Gastroesophageal sphincter (tissue), 4 donors: ENCODE measurements at regions not wholly inside any gene's neighbourhood (a gene's known extent, or its start where the extent isn't known, plus 50 kb on each side); places are given as distances from the start of the nearest gene placed in this dataset.

Source experiments
- ATAC-seq: fragments of 150-250 bp; one replicate; pipeline ENCODE4 v1.9.1; 2016; ENCODE audit warnings: mild to moderate bottlenecking, moderate library complexity
- H3K27ac ChIP-seq, 4 donors: fragments of 200-600 bp; sonication (generic) in 3 of 4; 1 replicate in 3 of 4; 2 replicates in 1 of 4; pipeline ENCODE4 v1.5.1; 2016 to 2019
- H3K27me3 ChIP-seq: fragments of 200-600 bp; sonication (generic); one replicate; pipeline ENCODE4 v1.5.1; 2019
- H3K36me3 ChIP-seq, 2 donors: fragments of 200-600 bp; sonication (generic); one replicate each; pipeline ENCODE4 v1.5.1; 2019; ENCODE audit warnings: control low read depth in 1 of 2
- H3K4me1 ChIP-seq, 3 donors: fragments of 200-600 bp; sonication (generic); 1 replicate in 2 of 3; 2 replicates in 1 of 3; pipeline ENCODE4 v1.5.1; 2016 to 2019; ENCODE audit warnings: control low read depth in 2 of 3
- H3K4me3 ChIP-seq, 2 donors: fragments of 200-600 bp; sonication (generic); one replicate each; pipeline ENCODE4 v1.5.1; 2019; ENCODE audit warnings: mild to moderate bottlenecking in 1 of 2, moderate library complexity in 1 of 2
- H3K9me3 ChIP-seq, 3 donors: fragments of 200-600 bp; sonication (generic); one replicate each; pipeline ENCODE4 v1.5.1; 2017 to 2019; ENCODE audit warnings: control low read depth in 2 of 3
- EP300 ChIP-seq: sonication (generic); formaldehyde crosslinking; IDR thresholded peaks from one replicate; pipeline ENCODE4 v1.6.1; 2017; ENCODE audit warnings: antibody characterized with exemption, mild to moderate bottlenecking
- POLR2A ChIP-seq, 2 donors: fragments of 450-650 bp; IDR thresholded peaks; one replicate each; pipeline ENCODE4 v1.6.1; 2017; ENCODE audit warnings: antibody characterized with exemption in 2 of 2, mild to moderate bottlenecking in 2 of 2, moderate library complexity in 1 of 2
- POLR2AphosphoS5 ChIP-seq: sonication (generic); formaldehyde crosslinking; IDR thresholded peaks from one replicate; pipeline ENCODE4 v1.6.1; 2017; ENCODE audit warnings: antibody characterized with exemption
- WGBS, 2 donors: methylation state at CpG; one replicate each; pipeline ENCODE4 v1.1.5; 2018; ENCODE audit warnings: low coverage in 1 of 2; 5-methylcytosine and 5-hydroxymethylcytosine counted together
- TF ChIP-seq, protein P1 (sequence below), 4 experiments: fragments of 200-600 bp in 2 of 4; fragments of 450-650 bp in 2 of 4; sonication (generic) in 1 of 4; IDR thresholded peaks; one replicate each; pipeline ENCODE4 v1.5.1; 2017 to 2019; ENCODE audit warnings: antibody characterized with exemption in 4 of 4, mild to moderate bottlenecking in 2 of 4, moderate library complexity in 2 of 4

DNA sequence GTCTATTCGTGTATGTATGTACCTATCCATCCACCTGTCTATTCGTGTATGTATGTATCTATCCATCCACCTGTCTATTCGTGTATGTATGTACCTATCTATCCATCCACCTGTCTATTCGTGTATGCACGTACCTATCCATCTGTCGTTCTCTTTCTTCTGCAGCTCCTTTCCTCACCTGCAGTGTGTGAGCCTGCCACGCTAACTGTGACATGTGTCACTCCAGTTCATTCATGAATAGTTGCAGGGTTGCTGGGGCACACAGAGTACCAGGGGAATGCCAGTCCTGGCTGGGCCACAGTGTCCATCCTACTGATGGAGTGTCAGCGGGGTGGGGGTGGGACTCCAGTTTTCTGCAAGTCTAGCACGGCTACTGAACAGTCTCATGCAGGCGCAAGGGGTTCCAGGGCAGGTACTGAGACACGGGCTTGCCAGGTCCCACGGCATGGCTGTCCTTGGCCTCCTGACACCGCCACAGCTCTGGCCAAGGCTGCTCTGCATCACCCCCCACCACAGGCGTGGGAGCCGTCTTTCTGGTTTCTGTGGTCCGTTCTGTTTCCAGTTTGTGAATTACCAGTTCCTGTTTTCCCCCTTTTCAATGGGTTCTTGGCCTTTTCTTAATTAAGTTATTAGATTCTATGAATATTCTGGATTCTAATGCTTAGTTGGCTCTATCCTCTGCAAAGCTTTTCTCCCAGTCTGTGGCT, 88.8 kb upstream of the CLDN5 start:
- Histone ChIP-seq H3K27me3 (peaks cover 61% of the 10 kb centered on the region), H3K27ac (no peak overlapping the region), H3K36me3 (no peaks in the 10 kb centered on the region), H3K9me3 (no peaks in the 10 kb centered on the region), H3K4me3 (no peak overlapping the region), H3K4me1 (no peaks in the 10 kb centered on the region)
- TF ChIP-seq EP300 (no peak), POLR2A (IDR thresholded peaks at IDR 0.05) (no peak), POLR2AphosphoS5 (no peak)
- TF ChIP-seq, protein P1, sequence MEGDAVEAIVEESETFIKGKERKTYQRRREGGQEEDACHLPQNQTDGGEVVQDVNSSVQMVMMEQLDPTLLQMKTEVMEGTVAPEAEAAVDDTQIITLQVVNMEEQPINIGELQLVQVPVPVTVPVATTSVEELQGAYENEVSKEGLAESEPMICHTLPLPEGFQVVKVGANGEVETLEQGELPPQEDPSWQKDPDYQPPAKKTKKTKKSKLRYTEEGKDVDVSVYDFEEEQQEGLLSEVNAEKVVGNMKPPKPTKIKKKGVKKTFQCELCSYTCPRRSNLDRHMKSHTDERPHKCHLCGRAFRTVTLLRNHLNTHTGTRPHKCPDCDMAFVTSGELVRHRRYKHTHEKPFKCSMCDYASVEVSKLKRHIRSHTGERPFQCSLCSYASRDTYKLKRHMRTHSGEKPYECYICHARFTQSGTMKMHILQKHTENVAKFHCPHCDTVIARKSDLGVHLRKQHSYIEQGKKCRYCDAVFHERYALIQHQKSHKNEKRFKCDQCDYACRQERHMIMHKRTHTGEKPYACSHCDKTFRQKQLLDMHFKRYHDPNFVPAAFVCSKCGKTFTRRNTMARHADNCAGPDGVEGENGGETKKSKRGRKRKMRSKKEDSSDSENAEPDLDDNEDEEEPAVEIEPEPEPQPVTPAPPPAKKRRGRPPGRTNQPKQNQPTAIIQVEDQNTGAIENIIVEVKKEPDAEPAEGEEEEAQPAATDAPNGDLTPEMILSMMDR (IDR thresholded peaks at IDR 0.05): no peak
- no peak for ATAC-seq
- WGBS, 2 donors: 49 to 73% methylated on average over 8 to 11 of the region's 16 CpGs

- Histone ChIP-seq H3K4me3 (no peak overlapping the region), H3K27me3 (peaks cover 61% of the 10 kb centered on the region), H3K27ac (no peak overlapping the region), H3K36me3 (no peaks in the 10 kb centered on the region), H3K4me1 (no peaks in the 10 kb centered on the region), H3K9me3 (no peaks in the 10 kb centered on the region)
- TF ChIP-seq POLR2A (IDR thresholded peaks at IDR 0.05): no peak
- TF ChIP-seq POLR2AphosphoS5: no peak
- TF ChIP-seq EP300: no peak
- TF ChIP-seq, protein P1 (IDR thresholded peaks at IDR 0.05): no peak
- ATAC-seq: no peak
- 28 to 37% methylated on average over 2 of the region's 2 CpGs for WGBS, 2 donors
Observed at GRCh38 chr22:19614536-19614863, 90.3 kb upstream of the CLDN5 start.

- Histone ChIP-seq H3K9me3 (no peaks in the 10 kb centered on the region), H3K4me1 (no peaks in the 10 kb centered on the region), H3K27ac (no peak overlapping the region), H3K4me3 (no peak overlapping the region), H3K36me3 (no peaks in the 10 kb centered on the region), H3K27me3 (peaks cover 64% of the 10 kb centered on the region)
- TF ChIP-seq POLR2A (IDR thresholded peaks at IDR 0.05): no peak
- no peak for TF ChIP-seq POLR2AphosphoS5
- TF ChIP-seq, protein P1 (IDR thresholded peaks at IDR 0.05): no peak
- TF ChIP-seq EP300: no peak
- no peak for ATAC-seq
- WGBS, 2 donors: 60 to 62% methylated on average over 2 to 8 of the region's 13 CpGs
Observed at GRCh38 chr22:19615001-19615461, 90.8 kb upstream of the CLDN5 start.

GRCh38 chr22:19615867-19616581, 91.8 kb upstream of the CLDN5 start:
- H3K27ac ChIP-seq: no peak overlapping the region
- ATAC-seq: no peak
- H3K9me3 ChIP-seq: no peaks in the 10 kb centered on the region
- no peak for TF ChIP-seq POLR2A (IDR thresholded peaks at IDR 0.05)
- no peak for TF ChIP-seq POLR2AphosphoS5
- TF ChIP-seq, protein P1 (IDR thresholded peaks at IDR 0.05): no peak
- TF ChIP-seq EP300: no peak
- H3K36me3 ChIP-seq: no peaks in the 10 kb centered on the region
- peaks cover 67% of the 10 kb centered on the region for H3K27me3 ChIP-seq
- WGBS, 2 donors: 76 to 92% methylated on average over 4 to 8 of the region's 9 CpGs
- peaks cover 0 to 4% (median 0%) of the 10 kb centered on the region in 3 donors for H3K4me1 ChIP-seq
- H3K4me3 ChIP-seq: no peak overlapping the region
